GOT3 (cell line): ENCODE measurements at regions not wholly inside any gene's neighbourhood (a gene's known extent, or its start where the extent isn't known, plus 50 kb on each side); places are given as distances from the start of the nearest gene placed in this dataset.
A peak's percentile ranks its signal among the peaks of the same experiment; 100 is the strongest.

Experiments used
- DNase-seq: peaks from one replicate; lab custom pipeline; 2025; ENCODE audit warnings: mixed read lengths; lab: John Stamatoyannopoulos, UW

DNA sequence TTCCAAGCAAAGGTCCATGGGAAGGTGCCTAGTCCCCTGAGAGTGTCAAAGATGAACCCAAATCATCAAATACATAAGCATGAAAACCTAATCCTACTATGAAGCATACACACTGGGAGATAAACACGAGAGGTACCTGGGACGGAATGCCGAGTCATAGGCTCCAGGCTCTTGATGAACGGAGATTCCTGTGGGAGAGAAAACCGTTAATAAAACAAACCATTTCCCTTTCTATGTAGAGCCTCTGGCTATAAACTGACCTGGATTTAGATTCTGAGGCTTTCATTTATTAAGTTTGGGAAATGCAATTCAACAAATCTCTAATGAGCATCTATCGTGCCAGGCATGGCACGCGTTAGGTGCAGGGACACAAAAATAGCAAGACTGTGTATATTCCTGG is 206.4 kb upstream of the IL12B start:
- no peak for DNase-seq

DNA sequence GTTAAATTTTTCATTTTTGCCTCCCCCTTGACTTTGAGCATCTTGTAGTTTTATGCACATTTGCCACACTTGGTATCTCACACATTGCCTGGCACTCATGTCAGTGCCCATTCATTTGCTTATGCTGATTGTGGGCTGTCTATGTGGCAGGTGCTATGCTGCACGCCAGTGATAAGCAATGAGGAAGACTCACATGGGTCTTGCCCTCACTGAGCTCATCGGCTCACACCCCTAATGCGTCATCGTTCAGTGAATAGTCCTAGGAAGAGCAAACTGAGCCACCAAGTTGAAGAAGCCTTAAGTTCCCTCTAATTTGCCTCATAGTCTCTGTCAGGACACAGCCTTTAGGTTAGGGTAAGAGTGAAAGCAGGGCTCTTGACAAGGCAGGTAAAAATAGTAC is 209.4 kb upstream of the IL12B start:
- DNase-seq: no peak

DNA sequence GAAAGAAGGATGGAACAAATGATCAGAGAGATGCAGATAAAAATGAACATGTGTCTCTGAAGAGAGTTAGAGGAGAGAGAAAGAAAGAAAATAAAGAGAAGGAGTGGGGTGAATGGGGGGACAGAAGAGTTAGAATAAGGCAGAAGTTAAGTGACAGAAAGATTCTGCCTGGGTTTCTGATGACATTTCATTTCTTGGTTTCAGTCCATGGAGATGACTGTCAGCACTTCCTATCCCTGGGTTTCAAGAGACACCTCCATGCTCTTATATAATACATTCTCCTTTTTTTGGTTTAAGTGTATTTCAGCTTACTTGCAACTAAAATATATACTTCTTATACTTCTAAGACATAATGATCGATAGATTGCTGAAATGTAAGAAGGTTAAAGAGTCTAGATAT is 213.0 kb upstream of the IL12B start:
- no peak for DNase-seq

DNA sequence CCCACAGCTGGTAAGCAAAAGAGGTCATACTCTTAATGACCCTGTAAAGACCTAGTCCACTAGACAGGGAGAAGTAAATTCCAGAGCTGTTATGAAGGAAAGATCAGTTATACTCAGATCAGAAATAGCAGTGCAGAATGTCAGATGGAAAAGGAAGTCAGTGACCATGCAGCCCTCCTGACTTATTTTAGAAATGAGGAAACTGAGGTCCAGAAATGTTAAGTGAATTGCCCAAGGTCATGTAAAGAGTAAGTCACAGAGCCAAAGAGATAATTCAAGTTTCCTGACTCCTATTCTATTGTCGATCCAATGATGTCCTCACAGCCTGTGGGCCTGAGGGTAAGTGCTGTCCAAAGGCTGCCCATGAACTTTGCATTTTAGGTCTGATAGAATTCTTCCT is 214.9 kb upstream of the IL12B start:
- no peak for DNase-seq

DNA sequence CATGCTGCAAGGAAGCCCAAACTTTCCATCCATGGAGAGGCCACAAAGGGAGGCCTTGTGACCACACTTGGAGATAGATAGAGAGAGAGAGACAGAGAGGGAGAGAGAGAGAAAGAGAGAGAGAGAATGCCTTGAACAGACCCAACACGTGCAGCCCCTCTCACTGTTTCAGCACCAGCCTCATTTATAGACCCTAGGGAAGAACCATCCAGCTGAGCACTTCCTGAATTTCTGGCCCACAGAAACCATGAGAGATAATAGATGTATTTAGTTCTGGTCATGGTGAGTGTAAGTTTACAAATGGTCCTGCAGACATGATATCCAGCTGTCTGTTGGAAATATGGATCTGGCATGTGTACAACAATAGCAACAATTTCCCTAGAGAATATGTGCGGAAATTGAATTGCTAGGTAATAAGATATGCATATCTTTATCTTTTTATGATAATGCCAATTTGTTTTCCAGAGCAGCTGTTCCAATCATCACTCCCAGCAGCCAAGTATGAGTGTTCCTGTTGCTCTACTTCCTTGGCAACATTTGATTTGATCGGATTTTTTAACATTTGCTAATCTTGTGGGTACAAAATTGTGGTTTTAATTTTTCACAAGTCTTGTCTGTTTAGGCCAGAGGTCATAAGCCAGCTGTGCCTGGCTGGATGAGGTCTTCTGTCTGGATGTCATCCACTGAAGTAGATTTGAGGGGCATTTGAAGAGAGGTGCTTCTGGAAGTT is 217.3 kb upstream of the IL12B start:
- no peak for DNase-seq

DNA sequence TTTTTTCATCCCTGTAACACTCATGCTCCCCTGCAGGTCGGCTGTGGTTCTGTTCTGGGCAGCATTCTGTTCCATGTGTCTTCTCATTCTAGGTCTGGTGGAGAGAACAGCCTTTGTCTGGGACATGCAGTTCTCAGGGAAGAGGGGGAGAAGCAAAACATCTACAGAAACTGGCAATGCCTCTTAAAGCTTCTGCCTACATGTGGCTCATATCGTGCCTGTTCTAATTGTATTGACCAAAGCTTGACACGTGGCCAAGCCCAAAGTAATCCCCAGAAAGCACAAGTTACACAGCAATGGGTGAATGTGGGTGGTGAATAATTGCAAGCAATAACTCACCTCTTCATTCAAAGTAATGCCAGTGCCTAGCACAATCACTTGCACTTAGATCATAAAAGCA is 218.2 kb upstream of the IL12B start:
- DNase-seq: no peak

DNA sequence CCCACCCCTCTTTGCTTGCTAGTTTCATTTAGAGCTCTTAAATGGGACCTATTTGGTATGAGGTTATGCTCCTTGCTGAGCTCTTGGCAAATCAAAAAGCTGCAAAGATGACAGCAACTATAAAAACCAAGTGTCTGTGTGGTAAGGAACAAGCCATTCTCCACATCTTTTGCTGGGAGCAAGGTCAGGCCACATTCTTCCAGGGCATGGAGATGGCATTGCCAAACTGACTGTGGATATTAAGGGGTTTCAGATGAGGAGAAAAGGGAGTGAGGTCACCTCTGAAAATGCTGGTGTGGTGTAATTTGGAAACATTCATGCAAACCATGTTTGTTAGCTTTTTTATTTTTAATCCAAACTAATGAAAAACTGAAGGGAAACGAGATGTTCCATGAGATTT is 218.8 kb upstream of the IL12B start:
- no peak for DNase-seq

DNA sequence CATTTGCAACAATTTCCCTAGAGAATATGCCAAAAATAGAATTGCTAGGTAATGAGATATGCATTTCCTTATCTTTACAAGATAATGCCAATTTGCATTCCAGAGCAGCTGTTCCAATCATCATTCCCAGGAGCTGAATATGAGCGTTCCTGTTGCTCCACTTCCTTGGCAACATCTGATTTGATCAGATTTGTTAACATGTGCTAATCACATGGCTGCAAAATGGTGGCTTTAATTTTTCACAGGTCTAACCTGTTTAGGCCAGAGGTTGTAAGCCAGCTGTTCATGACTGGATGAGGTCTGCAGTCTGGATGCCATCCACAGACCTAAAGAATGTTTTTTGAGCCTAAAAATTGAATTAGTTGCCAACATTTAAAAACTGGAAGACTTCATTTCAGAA is 220.7 kb upstream of the IL12B start:
- DNase-seq: no peak

DNA sequence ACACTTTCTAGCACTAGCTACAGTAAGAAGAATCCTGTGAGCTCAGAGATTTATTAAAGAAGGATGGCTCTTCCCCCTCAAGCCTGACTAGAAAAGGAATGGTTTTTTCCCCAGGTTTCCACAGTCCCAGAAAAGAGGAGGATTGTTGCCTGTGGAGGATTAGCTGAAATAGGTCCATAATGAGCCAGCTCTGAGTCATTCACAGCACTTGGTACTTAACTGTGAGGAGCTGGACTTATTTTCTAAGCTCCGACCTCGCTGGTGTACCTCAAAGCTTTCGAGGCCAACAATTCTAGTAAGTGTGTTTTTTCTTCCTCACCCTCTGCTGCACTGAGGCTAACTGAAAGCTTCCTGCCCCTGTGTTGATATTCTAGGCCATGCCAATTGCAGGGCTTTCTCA is 222.5 kb upstream of the IL12B start:
- DNase-seq: no peak

DNA sequence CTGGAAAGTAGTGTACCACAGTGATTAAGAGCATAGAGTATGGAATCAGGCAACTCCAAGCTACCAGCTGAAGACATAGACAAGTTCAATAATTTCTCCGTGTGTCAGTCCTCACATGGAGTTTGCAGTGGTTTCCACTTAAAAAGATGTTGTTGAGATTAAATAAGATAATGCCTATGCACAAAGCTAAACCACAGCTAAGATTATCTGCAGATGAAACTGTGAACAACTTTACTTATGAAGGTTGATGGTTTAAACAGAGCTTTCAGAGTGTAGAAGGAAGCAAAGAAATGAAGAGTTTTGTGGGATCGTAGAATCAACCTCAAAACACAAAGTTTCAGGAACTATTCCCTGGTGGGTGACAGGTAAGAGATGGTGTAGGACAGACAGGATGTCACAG is 223.5 kb upstream of the IL12B start:
- DNase-seq: no peak

DNA sequence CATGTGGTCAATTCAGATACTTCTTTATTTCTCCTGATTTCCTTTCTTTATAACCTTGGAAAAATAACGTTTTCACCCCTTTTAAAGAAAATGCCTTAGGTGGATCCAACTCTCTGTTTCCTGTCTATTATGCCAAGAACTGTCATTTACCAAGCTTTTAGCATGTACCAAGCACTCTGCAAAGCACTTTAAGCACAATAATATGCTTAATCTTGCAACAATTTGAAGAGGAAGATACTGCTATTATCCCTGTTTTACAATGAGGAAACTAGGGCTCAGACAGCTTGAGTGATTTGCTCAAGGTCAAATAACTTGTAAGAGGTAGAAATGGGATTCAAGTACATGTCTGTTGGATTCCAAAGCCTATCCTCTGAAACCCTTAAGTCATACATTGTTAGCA is 224.8 kb upstream of the IL12B start:
- DNase-seq: no peak

DNA sequence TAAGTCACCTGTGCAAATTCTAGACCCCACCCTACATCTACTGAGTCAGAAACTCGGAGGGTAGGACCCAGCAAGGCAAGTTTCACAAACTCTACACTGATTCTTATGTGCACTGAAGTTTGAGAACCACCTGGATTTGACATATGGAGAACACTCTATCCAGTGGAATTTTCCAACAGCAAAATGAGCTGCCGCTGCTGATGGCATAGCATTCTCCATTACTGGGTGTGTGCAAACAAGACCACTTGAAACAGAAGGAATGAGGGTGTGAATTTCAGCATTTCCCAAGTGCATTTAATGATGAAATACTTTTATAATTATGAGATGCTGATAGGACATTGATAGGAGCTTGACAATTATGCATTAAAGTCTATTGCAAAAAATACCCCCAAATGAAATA is 229.1 kb upstream of the IL12B start:
- DNase-seq: no peak

DNA sequence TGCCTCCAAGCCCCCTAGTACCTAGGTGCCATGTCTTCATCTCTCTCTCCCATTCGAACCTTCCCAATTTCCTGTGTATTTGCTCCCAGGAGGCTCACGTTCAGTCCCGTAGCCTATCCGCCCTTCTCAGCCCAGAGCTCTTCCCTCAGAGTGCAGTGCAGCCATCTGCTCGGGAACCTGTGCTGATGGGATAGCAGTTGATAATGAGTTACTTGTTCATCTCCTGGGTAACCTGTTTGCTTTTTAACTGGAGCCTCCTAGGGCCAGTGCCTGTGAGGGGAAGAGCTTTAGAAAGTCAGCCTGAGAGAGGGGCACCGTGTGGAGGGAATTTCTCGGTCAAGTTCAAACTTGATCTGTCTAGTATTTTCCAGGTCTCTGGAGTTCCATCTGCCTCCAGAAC is 229.8 kb upstream of the IL12B start:
- DNase-seq: no peak

DNA sequence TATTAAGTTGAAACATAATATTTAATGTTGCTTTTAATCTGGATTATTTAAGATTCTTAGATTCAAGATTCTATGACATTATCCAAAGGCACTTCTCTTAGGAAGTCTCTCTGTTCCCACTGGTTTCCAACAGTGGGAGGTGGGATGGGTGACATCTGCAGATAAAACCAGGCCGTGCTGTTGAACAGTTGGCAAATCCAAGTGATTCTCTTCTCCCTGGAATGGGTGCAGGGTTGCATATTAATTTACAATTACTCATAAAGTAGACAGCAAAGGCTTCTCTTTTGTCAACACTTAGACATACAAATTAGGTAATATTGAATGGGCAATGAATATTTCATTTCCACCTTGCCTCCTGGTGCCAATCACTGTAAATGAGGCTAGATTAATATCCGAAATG is 233.7 kb upstream of the IL12B start:
- DNase-seq: no peak

DNA sequence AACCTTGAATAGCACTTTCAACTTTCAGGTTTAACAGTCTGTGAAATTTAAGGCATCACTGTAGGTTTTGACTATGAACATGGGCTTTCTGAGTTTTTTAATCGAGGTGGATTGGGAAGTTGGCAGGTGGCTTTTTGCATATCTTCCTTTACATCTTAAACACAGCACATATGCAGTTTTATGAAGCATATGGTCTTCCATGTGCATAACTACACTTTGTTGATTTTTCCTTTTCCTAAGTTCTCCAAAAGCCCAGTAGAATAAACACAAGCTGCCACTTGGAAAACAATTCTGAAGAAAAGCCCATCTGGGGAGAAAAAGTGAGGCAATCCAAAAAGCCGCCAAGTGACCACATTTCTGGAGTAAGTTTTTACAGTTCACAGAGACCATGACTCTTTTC is 236.5 kb upstream of the IL12B start:
- no peak for DNase-seq

DNA sequence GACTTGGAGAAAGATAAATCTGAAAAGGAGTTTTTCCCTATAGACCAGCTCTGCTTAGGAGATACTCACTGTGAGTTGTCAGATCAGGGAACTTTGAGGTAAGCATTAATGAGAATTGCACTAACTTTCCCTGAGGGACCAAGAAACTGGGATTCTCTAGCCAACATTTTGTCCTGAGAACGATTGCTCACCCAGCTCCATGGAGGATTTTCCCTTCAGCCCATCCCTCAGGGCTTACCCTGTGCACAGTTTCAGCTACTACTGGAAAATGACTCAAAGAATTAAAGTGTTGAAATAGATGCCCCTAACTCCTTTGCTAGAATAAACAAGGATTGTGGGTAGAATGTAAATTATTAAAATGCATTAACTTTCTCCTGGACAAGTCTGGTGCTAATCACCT is 237.2 kb upstream of the IL12B start:
- DNase-seq: no peak

DNA sequence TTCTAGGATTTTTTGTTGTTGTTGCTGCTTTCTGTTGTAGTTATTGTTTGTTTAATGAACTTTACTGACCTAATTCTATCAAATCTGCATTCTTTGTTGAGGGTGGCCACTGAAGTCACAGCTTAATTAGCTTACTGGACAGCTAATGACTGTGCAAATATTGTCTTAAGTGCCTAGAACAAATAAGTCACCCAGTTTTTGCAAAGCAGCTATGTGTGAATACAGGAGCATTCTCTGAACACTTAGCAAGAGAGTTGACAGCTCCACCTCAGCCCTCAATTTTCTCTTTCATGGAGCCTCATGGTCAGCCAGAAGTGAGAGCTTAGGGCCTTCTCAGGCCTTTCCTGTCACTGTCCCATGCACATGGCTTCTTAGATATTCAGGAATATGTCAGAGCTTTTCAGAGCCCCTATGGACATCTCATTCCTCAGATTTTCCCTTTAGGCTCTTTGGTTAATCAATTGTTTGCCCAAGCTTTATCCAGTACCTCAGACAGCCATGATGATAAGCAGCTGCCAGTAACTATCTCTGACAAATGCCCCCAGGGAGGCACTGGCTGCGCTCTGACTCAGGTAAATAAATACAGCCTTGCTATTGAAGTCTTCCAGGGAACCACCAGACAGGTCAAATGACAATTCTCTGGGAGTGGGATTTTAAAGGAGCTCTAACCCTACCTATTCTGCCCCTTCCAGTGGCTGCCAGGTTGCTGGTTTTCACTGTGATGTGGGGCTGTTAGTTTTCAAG is 241.4 kb upstream of the IL12B start:
- no peak for DNase-seq

DNA sequence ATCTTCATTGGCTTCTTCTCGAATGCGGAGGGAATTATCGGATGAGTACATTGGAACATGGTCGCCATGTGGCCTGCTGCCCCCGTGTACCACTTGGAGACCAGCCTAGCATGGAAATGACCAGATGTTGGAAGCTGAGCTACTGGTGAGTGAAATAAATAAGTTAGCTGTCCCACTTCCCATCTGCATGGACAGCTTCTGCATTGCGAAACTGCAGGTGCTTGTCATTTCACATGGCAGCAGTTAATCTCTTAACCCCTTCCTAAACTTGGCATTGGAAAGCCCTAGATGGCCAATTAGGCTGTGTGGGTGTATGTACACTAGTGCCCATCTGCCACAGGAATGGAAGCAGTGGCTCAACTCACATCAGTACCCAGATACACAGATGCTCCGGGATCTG is 246.6 kb upstream of the IL12B start:
- no peak for DNase-seq

DNA sequence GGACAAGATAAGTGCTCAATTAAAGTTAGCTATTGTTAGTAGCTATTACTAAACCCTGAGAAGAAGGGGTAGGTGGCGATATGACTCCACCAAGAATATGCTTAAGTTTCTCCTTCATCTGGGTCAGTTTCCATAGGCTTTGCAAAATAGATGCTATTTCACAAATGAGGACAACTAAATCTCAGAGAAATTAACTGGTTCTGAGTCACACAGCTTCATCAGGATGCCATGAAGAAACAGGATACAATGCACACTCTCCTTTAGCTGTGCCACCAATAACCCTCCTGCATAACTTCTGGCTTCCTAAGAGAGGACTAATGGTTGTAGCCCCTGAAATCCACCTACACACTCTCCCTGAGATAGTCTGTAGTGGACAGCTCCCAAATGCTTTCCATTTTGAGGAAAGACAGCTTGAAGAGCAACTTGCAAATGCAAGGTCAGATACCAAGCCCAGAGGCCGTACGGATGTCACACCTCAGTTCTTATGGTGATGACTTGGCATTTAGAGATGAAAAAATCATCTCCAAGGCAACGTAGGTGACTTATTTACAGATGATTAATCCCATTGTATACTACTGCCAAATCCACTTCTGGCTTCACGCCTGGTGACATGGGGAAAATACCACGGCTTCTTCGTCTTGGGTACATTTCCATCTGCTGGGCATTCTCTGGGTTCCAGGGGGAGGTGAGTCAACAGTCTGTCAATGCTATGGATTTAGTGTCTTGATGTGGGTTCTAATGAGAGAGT is 251.4 kb upstream of the IL12B start:
- peak; percentile 61 for DNase-seq

DNA sequence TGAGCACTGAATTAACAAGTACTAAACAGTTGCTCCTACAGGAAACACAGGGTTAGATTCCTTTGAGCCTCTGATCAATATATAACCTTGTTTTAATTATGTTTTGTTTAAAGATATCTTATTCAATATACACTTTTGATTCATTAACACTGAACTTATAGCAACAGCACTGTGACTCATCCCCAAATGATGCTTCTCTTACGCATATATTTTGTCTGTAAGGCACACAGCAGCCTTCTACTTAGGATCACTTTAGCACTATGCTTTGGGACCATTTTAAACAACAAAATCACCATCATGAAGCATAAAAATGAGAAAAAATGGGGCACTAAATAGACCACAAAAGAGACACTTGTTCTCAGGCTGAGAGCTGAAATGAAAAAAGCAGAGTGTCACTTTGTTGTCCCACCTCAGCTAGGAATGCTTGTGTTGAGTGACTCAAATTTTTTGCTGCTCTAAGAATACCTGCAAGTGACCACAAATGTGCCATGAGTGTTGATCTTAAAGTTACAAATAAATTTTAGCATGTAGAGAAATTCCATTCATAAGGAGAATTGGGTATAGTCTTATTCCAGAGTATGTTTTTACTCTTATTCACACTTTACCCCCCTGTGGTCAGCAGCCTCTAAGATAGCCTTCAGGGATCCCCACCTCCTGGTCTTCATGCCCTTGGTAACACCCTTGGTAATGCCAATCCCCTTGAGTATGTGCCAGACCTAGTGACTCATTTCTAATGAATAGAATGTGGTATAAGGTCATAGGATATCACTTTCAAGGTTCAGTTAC is 252.7 kb upstream of the IL12B start:
- no peak for DNase-seq

DNA sequence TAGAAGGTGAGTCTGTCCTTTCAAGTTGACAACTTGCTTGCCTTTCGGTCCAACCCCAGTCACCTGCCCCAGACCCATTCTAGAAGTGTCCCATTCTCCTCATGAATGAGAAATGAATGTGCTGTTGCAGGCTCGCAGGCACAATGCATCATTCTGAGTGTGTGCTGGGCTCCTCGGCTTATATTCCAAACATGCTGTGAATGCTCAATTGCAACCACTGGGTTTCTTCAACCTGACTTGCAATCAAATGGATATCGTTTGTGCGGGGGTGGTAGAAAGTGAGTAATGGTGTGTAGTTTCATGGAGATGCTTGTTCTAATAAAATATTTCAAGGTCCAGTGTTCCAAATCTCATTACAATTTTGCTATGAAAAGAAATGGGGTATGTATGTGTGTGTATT is 256.6 kb upstream of the IL12B start:
- no peak for DNase-seq

DNA sequence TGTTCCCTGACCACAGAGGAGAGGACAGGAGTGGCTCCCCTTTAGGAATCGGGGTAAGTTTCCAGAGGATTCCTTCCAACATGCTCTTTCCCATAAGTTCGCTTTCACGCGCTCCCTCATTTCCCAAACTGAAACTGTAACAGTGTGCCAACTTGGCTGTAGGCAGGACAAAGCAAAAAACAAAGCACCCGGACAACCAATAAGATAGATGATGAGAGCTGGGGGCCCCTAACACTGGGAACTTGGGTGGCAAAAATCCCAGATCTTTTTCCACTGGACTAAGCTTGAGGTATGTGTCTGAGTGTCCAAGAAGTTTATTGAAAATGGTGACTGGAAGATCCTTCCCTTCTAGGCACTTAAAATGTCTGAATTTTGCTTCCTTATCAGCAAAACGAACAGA is 258.7 kb upstream of the IL12B start:
- no peak for DNase-seq
